ENCODE measurements at regions not wholly inside any gene's neighbourhood (a gene's known extent, or its start where the extent isn't known, plus 50 kb on each side); places are given as distances from the start of the nearest gene placed in this dataset.

GRCh38 chr10:14412624-14413023 is 81.9 kb upstream of the FRMD4A start:
- WGBS, 2 experiments (ENCODE audit: extremely low coverage in 1 of 2, insufficient coverage in 1 of 2, insufficient read length in 1 of 2, insufficient replicate concordance in 2 of 2, low coverage in 1 of 2, low lambda C conversion rate in 2 of 2, missing lambda C conversion rate in 1 of 2), result 93% methylated on average over 2 of the region's 2 CpGs; no CpG with 5 or more reads in 1 of the 2 experiments
- DNase-seq (ENCODE audit: low read depth in 1 of 2, low spot score in 2 of 2) (no peak), FAIRE-seq (no peak)
- Histone ChIP-seq H3K27ac (ENCODE audit: low read depth, low read length) (no peak overlapping the region), H2BK20ac (ENCODE audit: low read length) (no peak overlapping the region), H4K5ac (ENCODE audit: insufficient read length, low read depth, low read length) (no peak overlapping the region), H3K23ac (ENCODE audit: insufficient read length) (no peak overlapping the region), H3K27me3 (replicated peaks in 1 of 4; ENCODE audit: control insufficient read depth in 3 of 4, extremely low read depth in 1 of 4, insufficient read depth in 3 of 4, low read length in 3 of 4) (no peaks in the 10 kb centered on the region), H2BK120ac (replicated peaks; ENCODE audit: low read depth, low read length) (no peak overlapping the region), H3K4me3 (ENCODE audit: extremely low read depth in 1 of 4, insufficient read depth in 2 of 4, low read depth in 3 of 4, low read length in 4 of 4) (no peak overlapping the region), H2AFZ (ENCODE audit: low read length) (no peak overlapping the region), H3K4me1 (replicated peaks in 1 of 4; ENCODE audit: control insufficient read depth in 3 of 4, insufficient read depth in 4 of 4, low read length in 3 of 4) (peaks cover 0 to 4% (median 2%) of the 10 kb centered on the region in 4 experiments; a peak in 2 of 7 replicates), H2BK15ac (ENCODE audit: low read length) (no peak overlapping the region), H4K91ac (replicated peaks; ENCODE audit: insufficient read length, low read length) (no peak overlapping the region), H3K9ac (replicated peaks in 1 of 4; ENCODE audit: extremely low read depth in 1 of 4, low read depth in 3 of 4, low read length in 3 of 4) (no peak overlapping the region), H3K4me2 (ENCODE audit: insufficient read depth in 1 of 2, low read depth in 2 of 2, low read length in 2 of 2) (no peak overlapping the region), H2BK12ac (ENCODE audit: low read depth, low read length) (no peak overlapping the region), H2AK5ac (ENCODE audit: low read depth, low read length) (no peak overlapping the region), H4K20me1 (replicated peaks in 1 of 2; ENCODE audit: control insufficient read depth in 1 of 2, insufficient read depth in 2 of 2, low read length in 2 of 2) (no peaks in the 10 kb centered on the region), H3K4ac (replicated peaks; ENCODE audit: insufficient read length, low read depth, low read length) (no peak overlapping the region), H3K79me1 (ENCODE audit: low read depth, low read length) (no peaks in the 10 kb centered on the region), H3K23me2 (ENCODE audit: low read depth, low read length) (no peaks in the 10 kb centered on the region), H3K79me2 (ENCODE audit: control insufficient read depth in 1 of 2, insufficient read depth in 2 of 2, low read length in 2 of 2) (no peaks in the 10 kb centered on the region), H3K18ac (ENCODE audit: extremely low read depth, low read length) (no peak overlapping the region), H3K9me3 (ENCODE audit: insufficient read depth in 2 of 2, low read depth in 1 of 2, low read length in 1 of 2) (no peaks in the 10 kb centered on the region), H3K56ac (replicated peaks; ENCODE audit: insufficient read length, low read depth, low read length) (no peak overlapping the region), H2BK5ac (ENCODE audit: low read depth, low read length) (no peak overlapping the region), H3K36me3 (ENCODE audit: control insufficient read depth in 2 of 4, insufficient read depth in 4 of 4, low read length in 3 of 4) (no peaks in the 10 kb centered on the region), H4K8ac (ENCODE audit: extremely low read depth, insufficient read depth, low read length) (no peak overlapping the region), H3K14ac (ENCODE audit: insufficient read length) (no peak overlapping the region)
- ChIA-PET POLR2A (ENCODE audit: partially characterized antibody) (no interaction called here), CTCF (ENCODE audit: partially characterized antibody) (interaction anchor here (0.9 to 1.7 kb wide), 4 partner anchors 9 to 66 kb away, joined by 3 to 5 read pairs (median 4); no protein-coding TSS in a partner anchor)
- TF ChIP-seq RAD21 (IDR thresholded peaks at IDR 0.05 in 1 of 2, conservative IDR thresholded peaks at IDR 0.05 in 1 of 2; ENCODE audit: low read depth in 2 of 2, low read length in 2 of 2) (no peak), CREB1 (IDR thresholded peaks at IDR 0.05) (no peak), CHD1 (IDR thresholded peaks at IDR 0.05; ENCODE audit: low read depth, low read length) (no peak), PHF8 (conservative IDR thresholded peaks at IDR 0.05; ENCODE audit: low read depth, low read length) (no peak)

All from H1 (cell line).